ENCODE measurements at regions not wholly inside any gene's neighbourhood (a gene's known extent, or its start where the extent isn't known, plus 50 kb on each side); places are given as distances from the start of the nearest gene placed in this dataset.

DNA sequence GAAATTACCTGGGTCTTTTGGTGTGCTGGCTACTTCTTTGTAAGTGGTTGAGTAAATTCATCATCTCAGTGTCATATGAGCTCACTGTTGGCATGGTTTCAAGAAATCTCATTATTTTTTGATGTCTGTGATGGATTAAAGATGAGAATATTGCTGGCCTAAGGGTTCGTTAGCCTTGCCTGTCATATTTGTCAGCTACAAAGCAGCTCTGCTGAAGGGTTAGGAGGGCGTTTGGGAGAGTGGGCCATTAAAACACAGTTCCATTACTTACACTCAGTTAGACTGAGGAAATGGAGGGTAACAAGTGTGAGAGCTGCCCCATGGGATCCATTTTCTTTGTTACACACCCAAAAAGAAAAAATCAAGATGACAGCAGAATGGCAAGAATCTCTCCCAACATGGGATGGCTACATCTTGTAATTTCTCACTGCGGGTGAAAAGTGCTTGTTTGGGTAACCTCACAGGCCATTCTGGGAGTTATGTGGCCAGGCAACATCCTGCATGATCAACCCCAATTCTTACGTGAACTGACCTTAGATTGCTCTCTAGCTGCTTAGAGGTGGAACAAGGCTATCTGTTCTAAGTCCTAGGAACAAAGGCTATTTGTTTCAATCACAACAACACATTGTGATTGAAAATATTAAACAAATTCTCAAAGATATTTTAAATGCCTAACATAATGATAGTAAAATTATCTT, 609.5 kb upstream of the RGMB start:
- Histone ChIP-seq H3K14ac (ENCODE audit: low read length) (no peak overlapping the region), H3K4me3 (ENCODE audit: low read depth, low read length) (no peak overlapping the region), H3K18ac (ENCODE audit: low read length) (no peak overlapping the region), H3K27ac (ENCODE audit: low read depth, low read length) (no peak overlapping the region), H3K9me3 (ENCODE audit: insufficient read depth, low read depth, low read length) (no peaks in the 10 kb centered on the region), H3K23ac (ENCODE audit: low read length) (no peak overlapping the region), H3K79me2 (ENCODE audit: control insufficient read depth, insufficient read depth, low read length, poor library complexity) (no peaks in the 10 kb centered on the region), H3K4me2 (ENCODE audit: low read length) (no peak overlapping the region), H4K8ac (ENCODE audit: low read depth, low read length) (no peak overlapping the region), H2BK12ac (ENCODE audit: low read length) (no peak overlapping the region), H3K27me3 (ENCODE audit: insufficient read depth, low read length) (no peaks in the 10 kb centered on the region), H3K9ac (ENCODE audit: low read length) (no peak overlapping the region), H2AFZ (ENCODE audit: insufficient read depth, low read length, poor library complexity) (no peak overlapping the region), H3K79me1 (ENCODE audit: low read length) (no peaks in the 10 kb centered on the region), H3K4me1 (ENCODE audit: control insufficient read depth in 1 of 2, insufficient read depth in 2 of 2, low read length in 2 of 2) (no peaks in the 10 kb centered on the region), H2AK5ac (ENCODE audit: low read length) (no peak overlapping the region), H2BK5ac (ENCODE audit: low read depth, low read length, poor library complexity) (no peak overlapping the region), H3K36me3 (ENCODE audit: control insufficient read depth in 1 of 2, insufficient read depth in 2 of 2, low read length in 2 of 2) (no peaks in the 10 kb centered on the region), H2BK120ac (ENCODE audit: insufficient read depth, low read length, poor library complexity) (no peak overlapping the region), H4K91ac (ENCODE audit: low read depth, low read length) (no peak overlapping the region), H4K12ac (ENCODE audit: low read depth, low read length) (no peak overlapping the region), H3K4ac (ENCODE audit: low read depth, low read length) (no peak overlapping the region)
- DNase-seq = no peak
- WGBS (ENCODE audit: extremely low coverage, insufficient coverage, insufficient read length) = no CpG with 5 or more reads among the region's 4 CpGs

DNA sequence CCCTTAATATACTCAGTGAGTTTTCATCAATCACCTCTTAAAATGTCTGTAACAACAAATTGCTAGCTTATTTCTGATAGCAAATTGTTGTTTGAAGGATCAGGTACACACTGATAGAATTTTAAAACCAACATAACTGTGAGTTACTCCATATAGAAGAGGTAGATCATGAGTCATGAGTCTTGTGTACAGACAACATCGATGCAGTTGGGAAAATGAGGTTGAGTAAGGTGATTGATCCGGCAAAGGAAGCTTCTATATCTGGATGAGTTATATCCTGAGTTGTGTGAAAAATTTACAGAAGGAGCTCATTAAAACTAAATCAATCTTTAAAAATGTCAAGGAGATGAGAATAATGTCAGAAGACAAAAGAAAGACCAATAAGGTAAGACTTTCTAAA, 604.6 kb upstream of the RGMB start:
- Histone ChIP-seq H3K79me1 (ENCODE audit: low read length) (no peaks in the 10 kb centered on the region), H2AK5ac (ENCODE audit: low read length) (no peak overlapping the region), H2BK12ac (ENCODE audit: low read length) (no peak overlapping the region), H3K14ac (ENCODE audit: low read length) (no peak overlapping the region), H4K8ac (ENCODE audit: low read depth, low read length) (no peak overlapping the region), H2AFZ (ENCODE audit: insufficient read depth, low read length, poor library complexity) (no peak overlapping the region), H3K4me3 (ENCODE audit: low read depth, low read length) (no peak overlapping the region), H2BK5ac (ENCODE audit: low read depth, low read length, poor library complexity) (no peak overlapping the region), H3K9me3 (ENCODE audit: insufficient read depth, low read depth, low read length) (no peaks in the 10 kb centered on the region), H4K12ac (ENCODE audit: low read depth, low read length) (no peak overlapping the region), H3K18ac (ENCODE audit: low read length) (no peak overlapping the region), H3K4me2 (ENCODE audit: low read length) (no peak overlapping the region), H3K9ac (ENCODE audit: low read length) (no peak overlapping the region), H3K4me1 (ENCODE audit: control insufficient read depth in 1 of 2, insufficient read depth in 2 of 2, low read length in 2 of 2) (no peaks in the 10 kb centered on the region), H3K23ac (ENCODE audit: low read length) (no peak overlapping the region), H2BK120ac (ENCODE audit: insufficient read depth, low read length, poor library complexity) (no peak overlapping the region), H4K91ac (ENCODE audit: low read depth, low read length) (no peak overlapping the region), H3K27me3 (ENCODE audit: insufficient read depth, low read length) (no peaks in the 10 kb centered on the region), H3K79me2 (ENCODE audit: control insufficient read depth, insufficient read depth, low read length, poor library complexity) (no peaks in the 10 kb centered on the region), H3K27ac (ENCODE audit: low read depth, low read length) (no peak overlapping the region), H3K36me3 (ENCODE audit: control insufficient read depth in 1 of 2, insufficient read depth in 2 of 2, low read length in 2 of 2) (no peaks in the 10 kb centered on the region), H3K4ac (ENCODE audit: low read depth, low read length) (no peak overlapping the region)
- no CpG with 5 or more reads among the region's 2 CpGs for WGBS (ENCODE audit: extremely low coverage, insufficient coverage, insufficient read length)
- DNase-seq = no peak

DNA sequence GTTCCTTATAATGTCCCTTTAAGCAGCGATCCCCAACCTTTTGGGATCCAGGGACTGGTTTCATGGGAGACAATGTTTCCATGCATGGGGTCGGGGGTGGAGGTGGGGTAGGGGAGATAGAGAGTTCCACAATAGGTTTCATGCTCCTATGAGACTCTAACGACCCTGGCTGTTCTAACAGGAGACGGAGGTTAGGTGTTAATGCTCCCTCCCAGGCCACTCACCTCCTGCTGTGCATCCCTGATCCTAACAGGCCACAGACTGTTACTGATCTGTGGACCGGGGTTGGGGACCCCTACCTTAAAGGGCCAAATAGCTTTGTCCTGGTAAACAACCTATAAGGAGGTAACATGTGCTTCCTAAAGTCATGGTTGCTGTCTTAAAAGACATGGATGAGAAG, 602.5 kb upstream of the RGMB start:
- H4K8ac ChIP-seq (ENCODE audit: low read depth, low read length) = no peak overlapping the region
- H3K18ac ChIP-seq (ENCODE audit: low read length) = no peak overlapping the region
- no peak overlapping the region for H2BK5ac ChIP-seq (ENCODE audit: low read depth, low read length, poor library complexity)
- H2AK5ac ChIP-seq (ENCODE audit: low read length) = no peak overlapping the region
- H3K23ac ChIP-seq (ENCODE audit: low read length) = no peak overlapping the region
- H3K27ac ChIP-seq (ENCODE audit: low read depth, low read length) = no peak overlapping the region
- H3K36me3 ChIP-seq (ENCODE audit: control insufficient read depth in 1 of 2, insufficient read depth in 2 of 2, low read length in 2 of 2) = no peaks in the 10 kb centered on the region
- no peak overlapping the region for H2AFZ ChIP-seq (ENCODE audit: insufficient read depth, low read length, poor library complexity)
- H3K9me3 ChIP-seq (ENCODE audit: insufficient read depth, low read depth, low read length) = no peaks in the 10 kb centered on the region
- H3K4ac ChIP-seq (ENCODE audit: low read depth, low read length) = no peak overlapping the region
- H3K4me3 ChIP-seq (ENCODE audit: low read depth, low read length) = no peak overlapping the region
- no peak overlapping the region for H2BK120ac ChIP-seq (ENCODE audit: insufficient read depth, low read length, poor library complexity)
- H3K79me2 ChIP-seq (ENCODE audit: control insufficient read depth, insufficient read depth, low read length, poor library complexity) = no peaks in the 10 kb centered on the region
- no peak overlapping the region for H3K4me2 ChIP-seq (ENCODE audit: low read length)
- H3K4me1 ChIP-seq (ENCODE audit: control insufficient read depth in 1 of 2, insufficient read depth in 2 of 2, low read length in 2 of 2) = no peaks in the 10 kb centered on the region
- no CpG with 5 or more reads among the region's 5 CpGs for WGBS (ENCODE audit: extremely low coverage, insufficient coverage, insufficient read length)
- H3K14ac ChIP-seq (ENCODE audit: low read length) = no peak overlapping the region
- no peaks in the 10 kb centered on the region for H3K27me3 ChIP-seq (ENCODE audit: insufficient read depth, low read length)
- H3K9ac ChIP-seq (ENCODE audit: low read length) = no peak overlapping the region
- no peak overlapping the region for H4K91ac ChIP-seq (ENCODE audit: low read depth, low read length)
- H2BK12ac ChIP-seq (ENCODE audit: low read length) = no peak overlapping the region
- no peak for DNase-seq
- H3K79me1 ChIP-seq (ENCODE audit: low read length) = no peaks in the 10 kb centered on the region
- no peak overlapping the region for H4K12ac ChIP-seq (ENCODE audit: low read depth, low read length)

DNA sequence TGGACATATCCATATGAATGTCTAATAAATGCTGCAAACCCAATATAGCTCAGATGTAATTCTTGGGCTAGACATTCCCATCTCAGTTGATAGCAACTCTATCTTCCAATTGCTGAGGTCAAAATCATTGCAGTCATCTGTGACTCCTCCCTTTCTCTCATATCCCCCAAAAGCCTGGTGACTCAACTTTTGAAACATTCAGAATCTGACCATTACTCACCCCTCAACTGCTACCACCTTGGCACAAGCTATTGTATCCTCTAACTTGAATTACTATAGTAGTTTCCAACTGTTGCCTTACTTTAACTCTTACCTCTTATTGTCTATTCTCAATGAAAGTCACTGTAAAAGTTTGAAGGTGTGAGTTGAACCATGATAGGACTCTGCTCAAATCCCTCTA, 600.1 kb upstream of the RGMB start:
- Histone ChIP-seq H3K27ac (ENCODE audit: low read depth, low read length) (no peak overlapping the region), H3K4me2 (ENCODE audit: low read length) (no peak overlapping the region), H2BK12ac (ENCODE audit: low read length) (no peak overlapping the region), H3K4ac (ENCODE audit: low read depth, low read length) (no peak overlapping the region), H2BK5ac (ENCODE audit: low read depth, low read length, poor library complexity) (no peak overlapping the region), H3K27me3 (ENCODE audit: insufficient read depth, low read length) (no peaks in the 10 kb centered on the region), H2AFZ (ENCODE audit: insufficient read depth, low read length, poor library complexity) (no peak overlapping the region), H3K9ac (ENCODE audit: low read length) (no peak overlapping the region), H3K4me1 (ENCODE audit: control insufficient read depth in 1 of 2, insufficient read depth in 2 of 2, low read length in 2 of 2) (no peaks in the 10 kb centered on the region), H4K8ac (ENCODE audit: low read depth, low read length) (no peak overlapping the region), H3K23ac (ENCODE audit: low read length) (no peak overlapping the region), H2AK5ac (ENCODE audit: low read length) (no peak overlapping the region), H3K36me3 (ENCODE audit: control insufficient read depth in 1 of 2, insufficient read depth in 2 of 2, low read length in 2 of 2) (no peaks in the 10 kb centered on the region), H3K4me3 (ENCODE audit: low read depth, low read length) (no peak overlapping the region), H4K91ac (ENCODE audit: low read depth, low read length) (no peak overlapping the region), H3K79me1 (ENCODE audit: low read length) (no peaks in the 10 kb centered on the region), H3K9me3 (ENCODE audit: insufficient read depth, low read depth, low read length) (no peaks in the 10 kb centered on the region), H2BK120ac (ENCODE audit: insufficient read depth, low read length, poor library complexity) (no peak overlapping the region), H3K14ac (ENCODE audit: low read length) (no peak overlapping the region), H3K79me2 (ENCODE audit: control insufficient read depth, insufficient read depth, low read length, poor library complexity) (no peaks in the 10 kb centered on the region), H4K12ac (ENCODE audit: low read depth, low read length) (no peak overlapping the region), H3K18ac (ENCODE audit: low read length) (no peak overlapping the region)
- no peak for DNase-seq
